ENCODE measurements at regions not wholly inside any gene's neighbourhood (a gene's known extent, or its start where the extent isn't known, plus 50 kb on each side); places are given as distances from the start of the nearest gene placed in this dataset.

GRCh38 chr3:188064831-188065493 lies 89.0 kb upstream of the LPP start:
- TF ChIP-seq CTCF (IDR thresholded peaks at IDR 0.05; ENCODE audit: insufficient read depth, low read depth, low read length, missing control alignments), result no peak
- DNase-seq (ENCODE audit: low read depth), result no peak

DNA sequence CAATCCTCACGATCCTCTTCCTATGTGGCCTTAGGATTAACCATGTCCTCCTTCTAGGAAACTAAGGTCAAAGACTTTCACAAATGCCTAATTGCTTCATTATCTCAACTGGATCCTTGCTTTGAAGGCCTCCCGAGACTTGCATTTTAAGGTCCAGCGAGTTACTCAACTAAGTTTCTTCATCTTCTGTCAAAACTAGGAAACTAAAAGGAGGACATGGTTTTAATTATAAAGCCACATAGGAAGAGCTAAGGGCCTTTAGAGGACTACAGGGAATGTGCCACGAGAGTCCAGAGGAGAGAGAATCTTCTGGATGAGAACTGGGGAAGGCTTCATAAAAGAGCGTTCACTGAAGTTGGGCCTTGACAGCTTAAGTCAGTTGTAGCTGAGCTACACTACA lies 87.8 kb upstream of the LPP start:
- no peak overlapping the region for H3K4me3 ChIP-seq (ENCODE audit: low read length)
- no peak for DNase-seq (ENCODE audit: low read depth)
- TF ChIP-seq CTCF (IDR thresholded peaks at IDR 0.05; ENCODE audit: insufficient read depth, low read depth, low read length, missing control alignments), result no peak

More at GRCh38 chr3:188064831-188065493, 89.0 kb upstream of the LPP start:
- H3K4me3 ChIP-seq (ENCODE audit: low read length), result no peak overlapping the region

GRCh38 chr3:188067932-188068331 lies 86.0 kb upstream of the LPP start:
- TF ChIP-seq CTCF (IDR thresholded peaks at IDR 0.05; ENCODE audit: insufficient read depth, low read depth, low read length, missing control alignments), result no peak
- peak; percentile 70 for DNase-seq (ENCODE audit: low read depth)
- no peak overlapping the region for H3K4me3 ChIP-seq (ENCODE audit: low read length)

DNA sequence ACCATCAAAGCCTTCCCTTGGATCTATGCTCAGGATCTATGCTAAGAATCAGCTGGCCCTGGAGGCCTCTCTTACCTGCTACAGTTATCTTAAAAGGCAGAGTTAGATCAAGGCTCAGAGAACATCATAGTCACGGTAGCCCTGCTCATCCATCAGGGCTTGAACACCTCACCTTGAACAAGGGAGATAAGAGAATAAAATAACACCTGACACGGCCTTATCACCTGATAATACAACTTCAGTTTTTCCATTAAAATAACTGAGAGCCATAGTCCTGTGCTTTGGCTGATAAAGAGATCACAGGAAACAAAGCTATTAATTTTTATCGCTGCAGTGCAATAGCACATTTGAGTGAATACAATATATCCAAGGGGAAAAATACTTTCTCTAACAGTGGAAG lies 85.6 kb upstream of the LPP start:
- no peak for DNase-seq (ENCODE audit: low read depth)
- TF ChIP-seq CTCF (IDR thresholded peaks at IDR 0.05; ENCODE audit: insufficient read depth, low read depth, low read length, missing control alignments), result no peak
- no peak overlapping the region for H3K4me3 ChIP-seq (ENCODE audit: low read length)

DNA sequence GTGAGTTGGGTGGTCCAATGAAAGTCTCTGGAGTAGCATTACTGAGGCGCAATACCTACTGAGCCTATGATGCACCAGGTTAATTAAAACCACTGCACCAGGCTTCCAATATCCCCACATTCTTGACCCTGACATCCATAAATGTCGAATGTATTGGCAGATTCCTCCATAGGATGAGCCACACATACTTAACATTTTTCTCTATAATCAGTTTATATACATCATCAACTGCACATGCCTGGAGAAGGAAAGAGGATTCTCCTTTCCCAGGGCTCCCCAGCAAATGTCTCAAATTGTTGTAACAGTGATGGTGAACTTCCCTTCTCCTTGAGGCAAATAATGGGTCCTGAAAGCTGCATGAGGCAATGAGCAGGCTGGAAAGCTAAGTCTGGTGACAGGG lies 82.3 kb upstream of the LPP start:
- DNase-seq (ENCODE audit: low read depth), result no peak
- H3K4me3 ChIP-seq (ENCODE audit: low read length), result no peak overlapping the region
- TF ChIP-seq CTCF (IDR thresholded peaks at IDR 0.05; ENCODE audit: insufficient read depth, low read depth, low read length, missing control alignments), result no peak

DNA sequence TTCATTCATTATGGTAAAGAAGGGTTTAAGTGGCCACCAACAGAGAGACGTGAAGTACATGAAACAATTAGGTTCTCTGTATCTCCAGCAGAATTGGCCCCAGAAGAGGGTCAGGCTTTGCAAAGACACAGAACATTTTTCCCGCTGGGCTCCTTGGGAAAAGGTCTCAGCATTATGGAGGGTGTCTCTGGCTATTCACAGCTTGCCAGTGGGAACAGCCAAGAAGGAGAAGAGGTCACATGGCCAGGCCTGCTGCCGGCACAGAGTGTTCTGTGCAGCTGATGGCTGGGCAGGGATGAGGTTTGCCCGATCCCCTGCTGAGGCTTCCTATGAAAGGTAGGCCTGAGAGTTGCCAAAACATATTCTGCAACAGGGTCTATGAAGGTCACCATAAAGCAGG lies 77.8 kb upstream of the LPP start:
- no peak for DNase-seq (ENCODE audit: low read depth)
- no peak for TF ChIP-seq CTCF (IDR thresholded peaks at IDR 0.05; ENCODE audit: insufficient read depth, low read depth, low read length, missing control alignments)
- no peak overlapping the region for H3K4me3 ChIP-seq (ENCODE audit: low read length)

- H3K4me3 ChIP-seq (ENCODE audit: low read length), result no peak overlapping the region
- no peak for DNase-seq (ENCODE audit: low read depth)
- no peak for TF ChIP-seq CTCF (IDR thresholded peaks at IDR 0.05; ENCODE audit: insufficient read depth, low read depth, low read length, missing control alignments)
Observed at GRCh38 chr3:188077160-188077799, 76.7 kb upstream of the LPP start.
